ENCODE measurements at regions not wholly inside any gene's neighbourhood (a gene's known extent, or its start where the extent isn't known, plus 50 kb on each side); places are given as distances from the start of the nearest gene placed in this dataset.

- TF ChIP-seq CTCF (IDR thresholded peaks at IDR 0.05; ENCODE audit: low read depth, low read length): no peak
- H3K4me3 ChIP-seq (replicated peaks in 1 of 2; ENCODE audit: low read depth in 2 of 2, low read length in 2 of 2): no peak overlapping the region
Observed at GRCh38 chr5:9799606-9800005, 169.5 kb upstream of the TAS2R1 start.

GRCh38 chr5:9790276-9790675, 160.1 kb upstream of the TAS2R1 start:
- H3K4me3 ChIP-seq (replicated peaks in 1 of 2; ENCODE audit: low read depth in 2 of 2, low read length in 2 of 2): no peak overlapping the region
- DNase-seq (ENCODE audit: low read depth in 2 of 2): no peak
- no peak for TF ChIP-seq CTCF (IDR thresholded peaks at IDR 0.05; ENCODE audit: low read depth, low read length)

More at GRCh38 chr5:9799606-9800005, 169.5 kb upstream of the TAS2R1 start:
- no peak for DNase-seq (ENCODE audit: low read depth in 2 of 2)

GRCh38 chr5:9789777-9790176, 159.6 kb upstream of the TAS2R1 start:
- no peak for DNase-seq (ENCODE audit: low read depth in 2 of 2)
- TF ChIP-seq CTCF (IDR thresholded peaks at IDR 0.05; ENCODE audit: low read depth, low read length): no peak
- H3K4me3 ChIP-seq (replicated peaks in 1 of 2; ENCODE audit: low read depth in 2 of 2, low read length in 2 of 2): no peak overlapping the region

- H3K4me3 ChIP-seq (replicated peaks in 1 of 2; ENCODE audit: low read depth in 2 of 2, low read length in 2 of 2): no peak overlapping the region
- no peak for DNase-seq (ENCODE audit: low read depth in 2 of 2)
- TF ChIP-seq CTCF (IDR thresholded peaks at IDR 0.05; ENCODE audit: low read depth, low read length): no peak
Observed at GRCh38 chr5:9787861-9788600, 157.9 kb upstream of the TAS2R1 start.

- no peak for TF ChIP-seq CTCF (IDR thresholded peaks at IDR 0.05; ENCODE audit: low read depth, low read length)
- DNase-seq (ENCODE audit: low read depth in 2 of 2): no peak
- H3K4me3 ChIP-seq (replicated peaks in 1 of 2; ENCODE audit: low read depth in 2 of 2, low read length in 2 of 2): no peak overlapping the region
Observed at GRCh38 chr5:9786380-9787360, 156.5 kb upstream of the TAS2R1 start.

DNA sequence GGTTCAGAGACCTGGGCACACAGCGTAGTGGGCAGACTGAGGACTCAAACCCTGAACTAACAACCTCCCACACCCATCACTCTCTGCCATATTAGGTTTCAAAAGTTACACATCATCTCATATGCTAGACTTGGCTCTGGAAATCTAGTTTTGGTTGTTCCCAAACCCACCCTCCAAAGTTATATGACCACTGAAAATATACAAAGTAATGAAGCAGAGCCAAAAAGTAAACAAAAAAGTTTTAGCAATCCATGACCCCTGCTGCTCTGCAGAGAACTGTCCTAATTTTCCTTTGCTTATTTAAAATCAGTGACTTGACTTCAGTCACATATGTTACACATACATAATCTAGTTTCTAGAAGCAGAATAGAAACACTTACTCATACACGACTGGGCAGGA, 155.6 kb upstream of the TAS2R1 start:
- no peak for DNase-seq (ENCODE audit: low read depth in 2 of 2)
- TF ChIP-seq CTCF (IDR thresholded peaks at IDR 0.05; ENCODE audit: low read depth, low read length): no peak
- H3K4me3 ChIP-seq (replicated peaks in 1 of 2; ENCODE audit: low read depth in 2 of 2, low read length in 2 of 2): no peak overlapping the region

Data from cardiac fibroblast (primary cell).